Right lobe of liver (tissue), 4 donors: ENCODE measurements at regions not wholly inside any gene's neighbourhood (a gene's known extent, or its start where the extent isn't known, plus 50 kb on each side); places are given as distances from the start of the nearest gene placed in this dataset.

Source experiments
- POLR2A ChIP-seq: fragments of 450-650 bp; IDR thresholded peaks from one replicate; pipeline ENCODE4 v1.6.1; 2017; ENCODE audit warnings: antibody characterized with exemption, mild to moderate bottlenecking
- TF ChIP-seq, protein P1 (sequence below), 4 donors: fragments of 200-600 bp in 3 of 4; fragments of 450-650 bp in 1 of 4; IDR thresholded peaks; one replicate each; pipeline versions ENCODE4 v1.5.1 to v1.8.0; 2016 to 2022; ENCODE audit warnings: antibody characterized with exemption in 4 of 4, mild to moderate bottlenecking in 2 of 4
- donor health status: DM: no; HTN: no; CAD: no.
- donor health status: DM: no; HTN: no; CAD: no.
- donor health status: DM: no; HTN: yes; CAD: no.

- TF ChIP-seq, protein P1, sequence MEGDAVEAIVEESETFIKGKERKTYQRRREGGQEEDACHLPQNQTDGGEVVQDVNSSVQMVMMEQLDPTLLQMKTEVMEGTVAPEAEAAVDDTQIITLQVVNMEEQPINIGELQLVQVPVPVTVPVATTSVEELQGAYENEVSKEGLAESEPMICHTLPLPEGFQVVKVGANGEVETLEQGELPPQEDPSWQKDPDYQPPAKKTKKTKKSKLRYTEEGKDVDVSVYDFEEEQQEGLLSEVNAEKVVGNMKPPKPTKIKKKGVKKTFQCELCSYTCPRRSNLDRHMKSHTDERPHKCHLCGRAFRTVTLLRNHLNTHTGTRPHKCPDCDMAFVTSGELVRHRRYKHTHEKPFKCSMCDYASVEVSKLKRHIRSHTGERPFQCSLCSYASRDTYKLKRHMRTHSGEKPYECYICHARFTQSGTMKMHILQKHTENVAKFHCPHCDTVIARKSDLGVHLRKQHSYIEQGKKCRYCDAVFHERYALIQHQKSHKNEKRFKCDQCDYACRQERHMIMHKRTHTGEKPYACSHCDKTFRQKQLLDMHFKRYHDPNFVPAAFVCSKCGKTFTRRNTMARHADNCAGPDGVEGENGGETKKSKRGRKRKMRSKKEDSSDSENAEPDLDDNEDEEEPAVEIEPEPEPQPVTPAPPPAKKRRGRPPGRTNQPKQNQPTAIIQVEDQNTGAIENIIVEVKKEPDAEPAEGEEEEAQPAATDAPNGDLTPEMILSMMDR (IDR thresholded peaks at IDR 0.05): no peak
- TF ChIP-seq POLR2A: no peak
These were observed 336.2 kb downstream of the UTRN start for GRCh38 chr6:144621332-144621731.
